ENCODE measurements at regions not wholly inside any gene's neighbourhood (a gene's known extent, or its start where the extent isn't known, plus 50 kb on each side); places are given as distances from the start of the nearest gene placed in this dataset.

DNA sequence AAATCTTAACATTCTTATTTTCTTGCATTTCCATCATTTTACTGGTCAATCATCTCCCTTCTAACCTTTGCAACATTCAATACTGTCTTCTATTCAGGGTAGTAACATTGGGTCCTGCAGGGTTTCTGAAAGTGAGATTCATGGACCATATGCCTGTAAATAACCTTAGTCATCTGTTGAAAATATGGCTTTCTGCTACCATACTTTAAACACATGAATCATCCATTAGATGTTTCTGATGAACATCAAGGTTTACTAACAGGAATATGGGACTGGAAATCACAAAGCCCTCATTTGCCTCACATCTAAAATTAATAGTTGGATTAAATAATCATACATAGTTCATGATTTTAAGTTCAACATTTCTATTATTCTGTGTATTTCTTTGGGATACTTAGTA is 475.9 kb upstream of the MARCKS start:
- TF ChIP-seq, protein P1, sequence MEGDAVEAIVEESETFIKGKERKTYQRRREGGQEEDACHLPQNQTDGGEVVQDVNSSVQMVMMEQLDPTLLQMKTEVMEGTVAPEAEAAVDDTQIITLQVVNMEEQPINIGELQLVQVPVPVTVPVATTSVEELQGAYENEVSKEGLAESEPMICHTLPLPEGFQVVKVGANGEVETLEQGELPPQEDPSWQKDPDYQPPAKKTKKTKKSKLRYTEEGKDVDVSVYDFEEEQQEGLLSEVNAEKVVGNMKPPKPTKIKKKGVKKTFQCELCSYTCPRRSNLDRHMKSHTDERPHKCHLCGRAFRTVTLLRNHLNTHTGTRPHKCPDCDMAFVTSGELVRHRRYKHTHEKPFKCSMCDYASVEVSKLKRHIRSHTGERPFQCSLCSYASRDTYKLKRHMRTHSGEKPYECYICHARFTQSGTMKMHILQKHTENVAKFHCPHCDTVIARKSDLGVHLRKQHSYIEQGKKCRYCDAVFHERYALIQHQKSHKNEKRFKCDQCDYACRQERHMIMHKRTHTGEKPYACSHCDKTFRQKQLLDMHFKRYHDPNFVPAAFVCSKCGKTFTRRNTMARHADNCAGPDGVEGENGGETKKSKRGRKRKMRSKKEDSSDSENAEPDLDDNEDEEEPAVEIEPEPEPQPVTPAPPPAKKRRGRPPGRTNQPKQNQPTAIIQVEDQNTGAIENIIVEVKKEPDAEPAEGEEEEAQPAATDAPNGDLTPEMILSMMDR (IDR thresholded peaks at IDR 0.05): no peak
- no peak for TF ChIP-seq POLR2A (IDR thresholded peaks at IDR 0.05)

All from esophagus squamous epithelium (tissue), 4 donors.